ENCODE measurements at regions not wholly inside any gene's neighbourhood (a gene's known extent, or its start where the extent isn't known, plus 50 kb on each side); places are given as distances from the start of the nearest gene placed in this dataset.
"Not testable (repeated sequence)": the region's sequence is repeated elsewhere in the genome, so short reads cannot be mapped to it uniquely, and the experiment has no call there.

DNA sequence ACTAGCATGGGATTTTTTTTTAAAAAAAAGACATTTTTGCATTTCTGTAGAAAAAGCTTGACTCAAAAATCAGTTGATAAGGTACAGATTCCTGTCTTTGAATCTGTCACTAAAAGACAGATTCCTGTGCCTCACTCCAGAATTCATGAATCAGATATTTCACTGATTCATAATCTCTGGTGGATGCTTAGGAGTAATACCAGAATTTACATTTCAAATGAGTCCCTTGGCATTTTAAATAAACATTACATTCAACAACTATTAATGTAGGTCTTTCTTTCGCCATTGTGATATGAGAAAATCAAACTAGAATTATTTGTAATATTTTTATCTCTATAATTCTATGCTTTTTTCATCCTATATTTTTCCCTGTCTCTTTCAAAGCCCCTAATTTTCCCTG lies 128.3 kb downstream of the APIP start:
- peaks cover 28% of the 10 kb centered on the region for H3K27me3 Mint-ChIP-seq
- no peaks in the 10 kb centered on the region for H3K4me1 Mint-ChIP-seq
- ATAC-seq (replicated peaks) = no peak
- H3K27ac Mint-ChIP-seq = no peak overlapping the region
- peaks cover 3% of the 10 kb centered on the region for H3K9me3 Mint-ChIP-seq
- H3K4me3 Mint-ChIP-seq = no peak overlapping the region
- no peaks in the 10 kb centered on the region for H3K36me3 Mint-ChIP-seq (ENCODE audit: low read depth)

DNA sequence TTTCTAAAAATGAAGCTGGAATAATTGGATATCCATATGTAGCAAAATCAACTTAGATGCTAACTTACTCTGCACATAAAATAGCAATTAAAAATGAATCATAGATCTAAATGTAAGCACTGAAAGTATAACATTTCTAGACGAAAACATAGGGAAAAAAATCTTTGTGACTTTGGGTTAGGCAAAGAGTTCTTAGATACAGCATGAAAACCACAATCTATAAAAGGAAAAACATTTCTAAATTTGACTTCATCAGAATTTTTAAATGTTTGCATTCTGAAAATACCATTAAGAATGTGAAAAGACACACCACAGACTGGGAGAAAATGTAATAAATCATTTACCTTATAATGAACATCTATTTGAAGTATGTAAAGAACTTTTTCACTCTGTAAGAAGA lies 128.8 kb downstream of the APIP start:
- peaks cover 3% of the 10 kb centered on the region for H3K9me3 Mint-ChIP-seq
- no peak overlapping the region for H3K4me3 Mint-ChIP-seq
- no peaks in the 10 kb centered on the region for H3K4me1 Mint-ChIP-seq
- no peak overlapping the region for H3K27ac Mint-ChIP-seq
- ATAC-seq (replicated peaks) = no peak
- peaks cover 29% of the 10 kb centered on the region for H3K27me3 Mint-ChIP-seq
- no peaks in the 10 kb centered on the region for H3K36me3 Mint-ChIP-seq (ENCODE audit: low read depth)

GRCh38 chr11:34784318-34784841 lies 131.8 kb downstream of the APIP start:
- Mint-ChIP-seq H3K36me3 (ENCODE audit: low read depth) (no peaks in the 10 kb centered on the region), H3K27ac (no peak overlapping the region), H3K9me3 (no peaks in the 10 kb centered on the region)

GRCh38 chr11:34783816-34784317 lies 132.3 kb downstream of the APIP start:
- Mint-ChIP-seq H3K4me1 (no peaks in the 10 kb centered on the region), H3K4me3 (no peak overlapping the region), H3K9me3 (no peaks in the 10 kb centered on the region), H3K27ac (no peak overlapping the region), H3K27me3 (peaks cover 42% of the 10 kb centered on the region), H3K36me3 (ENCODE audit: low read depth) (no peaks in the 10 kb centered on the region)
- ATAC-seq (replicated peaks) = no peak

More at GRCh38 chr11:34784318-34784841, 131.8 kb downstream of the APIP start:
- Mint-ChIP-seq H3K27me3 (peaks cover 37% of the 10 kb centered on the region), H3K4me3 (no peak overlapping the region), H3K4me1 (no peaks in the 10 kb centered on the region)
- ATAC-seq (replicated peaks) = no peak

DNA sequence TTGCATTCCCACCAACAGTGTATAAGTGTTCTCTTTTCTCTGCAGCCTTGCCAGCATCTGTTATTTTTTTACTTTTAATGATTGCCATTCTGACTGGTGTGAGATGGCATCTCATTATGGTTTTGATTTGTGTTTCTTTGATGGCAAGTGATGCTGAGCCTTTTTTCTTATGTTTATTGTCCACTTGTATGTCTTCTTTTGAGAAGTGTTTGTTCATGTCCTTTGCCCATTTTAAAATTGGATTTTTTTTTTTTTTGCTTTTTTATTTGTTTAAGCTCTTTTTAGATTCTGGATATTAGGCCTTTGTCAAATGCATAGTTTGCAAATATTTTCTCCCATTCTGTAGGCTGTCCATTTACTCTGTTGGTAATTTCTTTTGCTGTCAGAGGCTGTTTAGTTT lies 134.4 kb downstream of the APIP start:
- not testable (repeated sequence) for ATAC-seq (replicated peaks)
- peaks cover 43% of the 10 kb centered on the region for H3K27me3 Mint-ChIP-seq

DNA sequence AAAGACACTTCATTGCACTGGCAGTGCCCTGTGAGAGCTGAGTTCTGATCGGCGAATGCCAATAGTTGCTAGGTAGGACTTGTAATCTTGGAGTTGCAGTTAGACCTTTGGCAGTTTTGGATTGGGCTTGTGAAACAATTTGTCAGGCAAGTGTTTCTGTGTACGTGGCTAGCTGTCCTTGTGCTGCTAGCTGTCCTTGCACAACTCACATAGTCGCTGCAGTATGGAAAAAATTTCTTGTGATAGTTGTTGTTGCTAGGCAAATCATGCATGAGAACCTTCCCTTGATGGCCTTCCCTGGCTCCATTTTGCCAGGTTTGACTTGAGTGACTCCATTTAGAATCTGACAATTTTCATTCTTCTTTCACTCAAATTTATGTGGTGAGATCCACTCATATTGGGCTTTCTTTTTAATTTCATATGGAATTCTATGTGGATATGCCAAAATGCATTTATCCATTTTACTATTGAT lies 140.7 kb downstream of the APIP start:
- peaks cover 27% of the 10 kb centered on the region for H3K27me3 Mint-ChIP-seq

More for the DNA sequence above, 134.4 kb downstream of the APIP start:
- H3K4me3 Mint-ChIP-seq; H3K4me1 Mint-ChIP-seq; H3K36me3 Mint-ChIP-seq (ENCODE audit: low read depth); H3K27ac Mint-ChIP-seq; H3K9me3 Mint-ChIP-seq: not testable (repeated sequence)

DNA sequence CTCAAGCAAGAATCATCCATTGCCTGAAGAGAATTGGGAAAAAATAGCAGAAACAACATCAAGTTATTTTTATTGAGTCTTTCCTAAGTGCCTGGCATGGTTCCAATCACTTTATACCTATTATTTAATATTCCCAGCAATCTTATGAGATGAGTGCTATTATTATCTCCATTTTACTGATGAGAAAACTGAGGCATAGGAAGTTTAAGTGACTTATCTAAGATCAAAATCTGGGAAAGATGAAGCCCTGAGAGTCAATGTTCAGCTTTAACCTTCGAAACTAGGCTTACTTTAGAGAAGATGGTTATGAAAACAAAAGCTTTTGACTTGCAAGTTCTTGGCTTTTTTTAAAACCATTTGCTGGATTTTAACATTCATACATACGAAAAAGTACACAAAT lies 141.6 kb downstream of the APIP start:
- no peaks in the 10 kb centered on the region for H3K4me1 Mint-ChIP-seq
- peaks cover 5% of the 10 kb centered on the region for H3K9me3 Mint-ChIP-seq
- H3K27me3 Mint-ChIP-seq = peaks cover 22% of the 10 kb centered on the region
- no peak for ATAC-seq (replicated peaks)
- H3K27ac Mint-ChIP-seq = no peak overlapping the region
- no peak overlapping the region for H3K4me3 Mint-ChIP-seq
- H3K36me3 Mint-ChIP-seq (ENCODE audit: low read depth) = no peaks in the 10 kb centered on the region

More for the DNA sequence above, 140.7 kb downstream of the APIP start:
- Mint-ChIP-seq H3K9me3 (peaks cover 5% of the 10 kb centered on the region), H3K27ac (no peak overlapping the region), H3K4me1 (no peaks in the 10 kb centered on the region), H3K4me3 (no peak overlapping the region), H3K36me3 (ENCODE audit: low read depth) (no peaks in the 10 kb centered on the region)
- no peak for ATAC-seq (replicated peaks)

DNA sequence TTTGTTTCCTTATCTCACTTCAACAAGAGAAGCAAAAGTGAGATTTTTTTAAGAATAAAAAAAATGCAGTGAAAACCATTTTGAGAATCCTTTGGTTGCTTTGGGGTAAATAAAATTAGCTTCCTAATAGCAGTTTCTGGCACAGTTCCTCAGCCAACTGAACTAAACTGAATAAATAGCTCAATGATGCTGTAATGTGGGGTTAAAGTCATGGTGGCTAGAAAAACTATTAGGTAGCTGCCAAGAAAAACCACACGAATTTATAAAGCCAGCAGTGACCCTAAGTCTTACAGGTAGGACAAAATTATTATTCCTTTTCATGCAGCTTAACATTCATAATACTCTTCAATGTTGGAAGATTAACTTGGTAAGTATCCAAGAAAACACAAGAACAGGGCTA lies 142.4 kb downstream of the APIP start:
- ATAC-seq (replicated peaks) = no peak
- Mint-ChIP-seq H3K27ac (no peak overlapping the region), H3K4me1 (no peaks in the 10 kb centered on the region), H3K4me3 (no peak overlapping the region), H3K9me3 (peaks cover 5% of the 10 kb centered on the region), H3K36me3 (ENCODE audit: low read depth) (no peaks in the 10 kb centered on the region), H3K27me3 (peaks cover 17% of the 10 kb centered on the region)

DNA sequence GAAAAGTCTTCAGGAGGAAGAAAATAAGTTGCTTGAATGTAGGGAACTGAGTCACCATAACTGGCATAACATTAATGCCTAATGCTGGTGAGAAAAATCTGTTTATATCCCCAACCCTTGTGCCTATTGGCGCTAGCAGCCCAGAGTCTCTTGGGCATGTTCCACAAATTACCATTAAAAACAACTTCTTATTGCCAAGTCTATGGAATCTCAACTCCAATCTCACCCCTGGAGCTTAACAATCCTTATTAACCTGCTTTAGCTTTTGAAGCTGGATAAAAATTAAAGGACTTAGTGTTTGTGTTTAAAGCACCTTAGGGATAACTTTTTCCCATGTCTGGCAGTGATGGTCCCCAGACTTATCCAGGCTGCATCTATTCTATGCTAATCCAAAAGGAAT lies 143.0 kb downstream of the APIP start:
- H3K9me3 Mint-ChIP-seq = peaks cover 5% of the 10 kb centered on the region
- peaks cover 22% of the 10 kb centered on the region for H3K27me3 Mint-ChIP-seq
- no peaks in the 10 kb centered on the region for H3K36me3 Mint-ChIP-seq (ENCODE audit: low read depth)
- no peak for ATAC-seq (replicated peaks)
- H3K4me1 Mint-ChIP-seq = no peaks in the 10 kb centered on the region
- no peak overlapping the region for H3K4me3 Mint-ChIP-seq
- no peak overlapping the region for H3K27ac Mint-ChIP-seq

DNA sequence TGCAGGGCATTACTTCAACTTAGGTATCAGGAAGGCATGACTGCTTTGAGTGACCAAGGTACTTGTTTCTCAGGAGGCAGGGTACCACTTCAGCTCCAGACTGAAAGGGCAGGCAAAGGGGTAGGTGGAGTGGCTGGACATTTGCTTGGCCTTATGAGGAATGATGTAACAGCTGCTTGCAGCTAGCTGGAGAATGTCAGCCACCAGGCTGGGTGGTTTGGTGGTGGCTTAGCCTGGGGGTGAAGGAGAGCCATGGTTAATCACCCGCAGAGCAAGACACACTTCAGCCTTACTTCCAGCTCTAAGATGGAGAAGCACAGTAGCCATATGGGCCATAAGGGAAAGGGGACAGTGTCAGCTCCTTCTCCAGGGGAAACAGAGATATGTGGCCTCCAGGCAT lies 146.1 kb downstream of the APIP start:
- no peaks in the 10 kb centered on the region for H3K36me3 Mint-ChIP-seq (ENCODE audit: low read depth)

DNA sequence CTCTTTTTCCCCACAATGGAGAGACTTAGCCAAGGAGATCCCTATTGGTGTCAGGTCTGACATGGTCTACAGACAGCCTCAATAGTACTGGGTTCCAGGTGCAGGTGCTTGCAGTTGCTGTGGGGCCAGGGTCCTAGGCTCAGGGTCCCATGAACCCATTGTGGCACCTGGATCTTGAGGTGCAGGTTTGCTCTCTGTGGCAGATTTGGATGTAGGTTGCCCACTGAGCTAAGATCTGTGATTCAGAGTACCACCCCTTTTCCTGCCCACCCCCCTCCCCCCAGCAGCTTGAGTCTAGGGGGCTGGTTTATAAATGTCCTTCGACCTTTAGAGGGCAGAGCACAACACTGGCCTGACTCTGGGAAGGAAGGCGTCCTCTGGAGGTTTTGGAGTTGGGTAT lies 147.0 kb downstream of the APIP start:
- H3K27ac Mint-ChIP-seq = no peak overlapping the region
- H3K27me3 Mint-ChIP-seq = peaks cover 24% of the 10 kb centered on the region
- no peak for ATAC-seq (replicated peaks)
- H3K4me1 Mint-ChIP-seq = no peaks in the 10 kb centered on the region
- no peaks in the 10 kb centered on the region for H3K9me3 Mint-ChIP-seq
- no peak overlapping the region for H3K4me3 Mint-ChIP-seq
- no peaks in the 10 kb centered on the region for H3K36me3 Mint-ChIP-seq (ENCODE audit: low read depth)

More for the DNA sequence above, 146.1 kb downstream of the APIP start:
- no peak overlapping the region for H3K4me3 Mint-ChIP-seq
- peaks cover 24% of the 10 kb centered on the region for H3K27me3 Mint-ChIP-seq
- no peak for ATAC-seq (replicated peaks)
- no peaks in the 10 kb centered on the region for H3K4me1 Mint-ChIP-seq
- H3K9me3 Mint-ChIP-seq = no peaks in the 10 kb centered on the region
- no peak overlapping the region for H3K27ac Mint-ChIP-seq

- H3K36me3 Mint-ChIP-seq (ENCODE audit: low read depth); H3K4me3 Mint-ChIP-seq; H3K4me1 Mint-ChIP-seq; ATAC-seq (replicated peaks); H3K9me3 Mint-ChIP-seq; H3K27ac Mint-ChIP-seq: not testable (repeated sequence)
- peaks cover 19% of the 10 kb centered on the region for H3K27me3 Mint-ChIP-seq
Measured at GRCh38 chr11:34762625-34763024, 141.7 kb downstream of the EHF start.

- no peaks in the 10 kb centered on the region for H3K36me3 Mint-ChIP-seq (ENCODE audit: low read depth)
- H3K27ac Mint-ChIP-seq = no peak overlapping the region
- ATAC-seq (replicated peaks) = no peak
- H3K4me1 Mint-ChIP-seq = no peaks in the 10 kb centered on the region
- H3K9me3 Mint-ChIP-seq = no peaks in the 10 kb centered on the region
- peaks cover 36% of the 10 kb centered on the region for H3K27me3 Mint-ChIP-seq
- no peak overlapping the region for H3K4me3 Mint-ChIP-seq
Measured at GRCh38 chr11:34758262-34758661, 137.4 kb downstream of the EHF start.

- H3K27ac Mint-ChIP-seq = no peak overlapping the region
- peaks cover 36% of the 10 kb centered on the region for H3K27me3 Mint-ChIP-seq
- no peak overlapping the region for H3K4me3 Mint-ChIP-seq
- H3K36me3 Mint-ChIP-seq (ENCODE audit: low read depth) = no peaks in the 10 kb centered on the region
- ATAC-seq (replicated peaks) = no peak
- H3K9me3 Mint-ChIP-seq = no peaks in the 10 kb centered on the region
- no peaks in the 10 kb centered on the region for H3K4me1 Mint-ChIP-seq
Measured at GRCh38 chr11:34757026-34757451, 136.1 kb downstream of the EHF start.

- no peak overlapping the region for H3K4me3 Mint-ChIP-seq
Measured at GRCh38 chr11:34756591-34756990, 135.7 kb downstream of the EHF start.

GRCh38 chr11:34755671-34756070 lies 134.8 kb downstream of the EHF start:
- H3K4me3 Mint-ChIP-seq = no peak overlapping the region
- H3K9me3 Mint-ChIP-seq = no peaks in the 10 kb centered on the region
- no peak overlapping the region for H3K27ac Mint-ChIP-seq
- H3K4me1 Mint-ChIP-seq = no peaks in the 10 kb centered on the region
- ATAC-seq (replicated peaks) = no peak
- H3K36me3 Mint-ChIP-seq (ENCODE audit: low read depth) = no peaks in the 10 kb centered on the region
- H3K27me3 Mint-ChIP-seq = peaks cover 44% of the 10 kb centered on the region

More at GRCh38 chr11:34756591-34756990, 135.7 kb downstream of the EHF start:
- no peak for ATAC-seq (replicated peaks)
- H3K27me3 Mint-ChIP-seq = peaks cover 38% of the 10 kb centered on the region
- no peaks in the 10 kb centered on the region for H3K9me3 Mint-ChIP-seq
- no peaks in the 10 kb centered on the region for H3K4me1 Mint-ChIP-seq
- H3K36me3 Mint-ChIP-seq (ENCODE audit: low read depth) = no peaks in the 10 kb centered on the region
- H3K27ac Mint-ChIP-seq = no peak overlapping the region
